ENCODE measurements at regions not wholly inside any gene's neighbourhood (a gene's known extent, or its start where the extent isn't known, plus 50 kb on each side); places are given as distances from the start of the nearest gene placed in this dataset.

DNA sequence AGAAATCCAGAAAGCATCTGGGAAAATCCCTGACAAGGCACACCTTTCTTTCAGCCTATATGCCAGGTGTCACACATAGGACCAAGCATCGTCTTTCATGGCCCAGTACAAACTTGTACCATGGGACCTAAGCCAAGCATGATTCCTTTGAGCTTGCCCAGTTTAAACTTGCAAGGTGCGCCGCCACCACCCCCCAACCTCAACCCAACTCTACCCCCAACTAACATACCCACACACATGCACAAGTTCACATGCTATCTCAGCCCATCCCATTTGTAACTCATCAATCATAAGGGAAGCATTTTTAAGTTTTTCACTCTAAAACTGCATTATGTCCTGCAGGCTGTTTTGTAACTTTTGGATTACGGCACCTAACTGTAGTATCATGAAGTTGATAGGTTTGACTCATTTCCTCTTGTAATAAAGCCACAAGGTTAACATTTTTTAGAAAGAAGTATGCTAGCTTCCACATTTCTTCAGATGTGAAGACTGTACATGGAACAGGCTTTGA, 145.9 kb upstream of the FST start:
- Histone ChIP-seq H3K4me1 (ENCODE audit: control insufficient read depth in 1 of 2, insufficient read depth in 2 of 2, low read length in 2 of 2) (no peaks in the 10 kb centered on the region), H3K79me2 (ENCODE audit: control insufficient read depth, insufficient read depth, low read length, poor library complexity) (no peaks in the 10 kb centered on the region), H3K4me3 (ENCODE audit: low read depth, low read length) (no peak overlapping the region), H4K12ac (ENCODE audit: low read depth, low read length) (no peak overlapping the region), H3K27ac (ENCODE audit: low read depth, low read length) (no peak overlapping the region), H2AK5ac (ENCODE audit: low read length) (no peak overlapping the region), H3K4me2 (ENCODE audit: low read length) (no peak overlapping the region), H3K18ac (ENCODE audit: low read length) (no peak overlapping the region), H4K8ac (ENCODE audit: low read depth, low read length) (no peak overlapping the region), H3K36me3 (ENCODE audit: control insufficient read depth in 1 of 2, insufficient read depth in 2 of 2, low read length in 2 of 2) (no peaks in the 10 kb centered on the region), H4K91ac (ENCODE audit: low read depth, low read length) (no peak overlapping the region), H3K27me3 (ENCODE audit: insufficient read depth, low read length) (no peaks in the 10 kb centered on the region), H2BK120ac (ENCODE audit: insufficient read depth, low read length, poor library complexity) (no peak overlapping the region), H2BK5ac (ENCODE audit: low read depth, low read length, poor library complexity) (no peak overlapping the region), H3K14ac (ENCODE audit: low read length) (no peak overlapping the region), H2BK12ac (ENCODE audit: low read length) (no peak overlapping the region), H2AFZ (ENCODE audit: insufficient read depth, low read length, poor library complexity) (no peak overlapping the region), H3K79me1 (ENCODE audit: low read length) (no peaks in the 10 kb centered on the region), H3K9ac (ENCODE audit: low read length) (no peak overlapping the region), H3K23ac (ENCODE audit: low read length) (no peak overlapping the region), H3K9me3 (ENCODE audit: insufficient read depth, low read depth, low read length) (peaks cover 1% of the 10 kb centered on the region), H3K4ac (ENCODE audit: low read depth, low read length) (no peak overlapping the region)
- WGBS (ENCODE audit: extremely low coverage, insufficient coverage, insufficient read length): no CpG with 5 or more reads among the region's 4 CpGs
- DNase-seq: no peak

DNA sequence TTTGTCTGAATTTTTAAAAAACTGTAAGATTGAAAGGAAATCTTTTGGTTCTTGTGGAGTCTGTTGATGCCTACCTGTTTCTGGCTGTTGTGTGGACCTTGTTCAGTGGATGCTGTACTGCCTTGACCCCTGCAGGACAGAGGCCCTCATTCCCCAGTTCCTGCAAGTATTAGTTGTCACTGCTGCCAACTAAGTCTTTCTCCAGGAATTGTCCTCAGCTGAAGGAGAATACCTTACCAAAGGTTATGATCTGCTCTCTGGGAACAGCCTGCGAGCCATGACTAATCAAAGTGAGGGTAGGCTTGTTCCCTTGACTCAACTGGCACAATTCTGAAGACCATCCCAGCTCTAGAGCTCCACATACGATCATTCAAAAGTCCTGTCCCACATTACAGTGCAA, 145.3 kb upstream of the FST start:
- Histone ChIP-seq H3K4me3 (ENCODE audit: low read depth, low read length) (no peak overlapping the region), H2AFZ (ENCODE audit: insufficient read depth, low read length, poor library complexity) (no peak overlapping the region), H3K27me3 (ENCODE audit: insufficient read depth, low read length) (no peaks in the 10 kb centered on the region), H4K12ac (ENCODE audit: low read depth, low read length) (no peak overlapping the region), H3K79me1 (ENCODE audit: low read length) (no peaks in the 10 kb centered on the region), H2BK12ac (ENCODE audit: low read length) (no peak overlapping the region), H3K4me1 (ENCODE audit: control insufficient read depth in 1 of 2, insufficient read depth in 2 of 2, low read length in 2 of 2) (no peaks in the 10 kb centered on the region), H3K4ac (ENCODE audit: low read depth, low read length) (no peak overlapping the region), H4K8ac (ENCODE audit: low read depth, low read length) (no peak overlapping the region), H3K4me2 (ENCODE audit: low read length) (no peak overlapping the region), H3K79me2 (ENCODE audit: control insufficient read depth, insufficient read depth, low read length, poor library complexity) (no peaks in the 10 kb centered on the region), H3K9ac (ENCODE audit: low read length) (no peak overlapping the region), H2AK5ac (ENCODE audit: low read length) (no peak overlapping the region), H3K18ac (ENCODE audit: low read length) (no peak overlapping the region), H2BK120ac (ENCODE audit: insufficient read depth, low read length, poor library complexity) (no peak overlapping the region), H3K23ac (ENCODE audit: low read length) (no peak overlapping the region), H4K91ac (ENCODE audit: low read depth, low read length) (no peak overlapping the region), H3K14ac (ENCODE audit: low read length) (no peak overlapping the region), H3K27ac (ENCODE audit: low read depth, low read length) (no peak overlapping the region), H3K9me3 (ENCODE audit: insufficient read depth, low read depth, low read length) (peaks cover 1% of the 10 kb centered on the region), H2BK5ac (ENCODE audit: low read depth, low read length, poor library complexity) (no peak overlapping the region), H3K36me3 (ENCODE audit: control insufficient read depth in 1 of 2, insufficient read depth in 2 of 2, low read length in 2 of 2) (no peaks in the 10 kb centered on the region)
- no peak for DNase-seq
- no CpG with 5 or more reads among the region's 2 CpGs for WGBS (ENCODE audit: extremely low coverage, insufficient coverage, insufficient read length)

GRCh38 chr5:53337827-53338226, 142.6 kb upstream of the FST start:
- Histone ChIP-seq H3K4ac (ENCODE audit: low read depth, low read length) (no peak overlapping the region), H2AK5ac (ENCODE audit: low read length) (no peak overlapping the region)
- no CpG with 5 or more reads among the region's 1 CpG for WGBS (ENCODE audit: extremely low coverage, insufficient coverage, insufficient read length)

DNA sequence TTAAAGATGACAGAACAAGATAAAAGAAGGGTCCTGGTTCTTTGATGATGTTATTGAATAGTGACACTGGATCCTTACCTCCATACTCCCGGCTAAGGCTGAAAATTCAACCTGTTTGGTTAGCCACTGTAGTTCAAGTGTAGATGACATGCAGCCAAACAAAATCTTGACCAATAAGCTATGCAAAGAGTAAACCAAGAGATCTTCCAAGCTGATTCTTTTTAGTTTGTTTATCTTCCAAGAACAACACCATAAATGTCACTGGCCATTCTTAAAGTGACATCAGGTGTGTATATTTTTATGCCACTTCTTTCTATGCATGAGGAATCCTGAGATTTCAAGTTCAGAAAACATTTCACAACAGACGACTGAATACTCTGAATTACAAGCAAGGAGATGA, 141.5 kb upstream of the FST start:
- peak in 1 of 2 donors; percentile 28 for DNase-seq
- Histone ChIP-seq H3K79me2 (ENCODE audit: control insufficient read depth, insufficient read depth, low read length, poor library complexity) (no peaks in the 10 kb centered on the region), H3K14ac (ENCODE audit: low read length) (no peak overlapping the region), H3K4me1 (ENCODE audit: control insufficient read depth in 1 of 2, insufficient read depth in 2 of 2, low read length in 2 of 2) (no peaks in the 10 kb centered on the region), H3K18ac (ENCODE audit: low read length) (no peak overlapping the region), H3K23ac (ENCODE audit: low read length) (no peak overlapping the region), H3K36me3 (ENCODE audit: control insufficient read depth in 1 of 2, insufficient read depth in 2 of 2, low read length in 2 of 2) (no peaks in the 10 kb centered on the region), H2AK5ac (ENCODE audit: low read length) (no peak overlapping the region), H3K4me3 (ENCODE audit: low read depth, low read length) (no peak overlapping the region), H2AFZ (ENCODE audit: insufficient read depth, low read length, poor library complexity) (no peak overlapping the region), H2BK120ac (ENCODE audit: insufficient read depth, low read length, poor library complexity) (no peak overlapping the region), H3K79me1 (ENCODE audit: low read length) (no peaks in the 10 kb centered on the region), H3K4ac (ENCODE audit: low read depth, low read length) (no peak overlapping the region), H3K27ac (ENCODE audit: low read depth, low read length) (no peak overlapping the region), H2BK12ac (ENCODE audit: low read length) (no peak overlapping the region), H2BK5ac (ENCODE audit: low read depth, low read length, poor library complexity) (no peak overlapping the region), H4K12ac (ENCODE audit: low read depth, low read length) (no peak overlapping the region), H3K9ac (ENCODE audit: low read length) (no peak overlapping the region), H4K91ac (ENCODE audit: low read depth, low read length) (no peak overlapping the region), H3K27me3 (ENCODE audit: insufficient read depth, low read length) (no peaks in the 10 kb centered on the region), H3K9me3 (ENCODE audit: insufficient read depth, low read depth, low read length) (peaks cover 1% of the 10 kb centered on the region), H3K4me2 (ENCODE audit: low read length) (no peak overlapping the region), H4K8ac (ENCODE audit: low read depth, low read length) (no peak overlapping the region)
- WGBS (ENCODE audit: extremely low coverage, insufficient coverage, insufficient read length): no CpG with 5 or more reads among the region's 2 CpGs

More at GRCh38 chr5:53337827-53338226, 142.6 kb upstream of the FST start:
- no peak overlapping the region for H3K4me3 ChIP-seq (ENCODE audit: low read depth, low read length)
- H2BK12ac ChIP-seq (ENCODE audit: low read length): no peak overlapping the region
- H3K27ac ChIP-seq (ENCODE audit: low read depth, low read length): no peak overlapping the region
- H3K23ac ChIP-seq (ENCODE audit: low read length): no peak overlapping the region
- no peaks in the 10 kb centered on the region for H3K79me1 ChIP-seq (ENCODE audit: low read length)
- no peak overlapping the region for H3K9ac ChIP-seq (ENCODE audit: low read length)
- H4K8ac ChIP-seq (ENCODE audit: low read depth, low read length): no peak overlapping the region
- H3K9me3 ChIP-seq (ENCODE audit: insufficient read depth, low read depth, low read length): peaks cover 1% of the 10 kb centered on the region
- H4K12ac ChIP-seq (ENCODE audit: low read depth, low read length): no peak overlapping the region
- H3K27me3 ChIP-seq (ENCODE audit: insufficient read depth, low read length): no peaks in the 10 kb centered on the region
- no peaks in the 10 kb centered on the region for H3K4me1 ChIP-seq (ENCODE audit: control insufficient read depth in 1 of 2, insufficient read depth in 2 of 2, low read length in 2 of 2)
- H3K79me2 ChIP-seq (ENCODE audit: control insufficient read depth, insufficient read depth, low read length, poor library complexity): no peaks in the 10 kb centered on the region
- no peak overlapping the region for H2AFZ ChIP-seq (ENCODE audit: insufficient read depth, low read length, poor library complexity)
- no peak overlapping the region for H3K18ac ChIP-seq (ENCODE audit: low read length)
- H3K14ac ChIP-seq (ENCODE audit: low read length): no peak overlapping the region
- no peak overlapping the region for H3K4me2 ChIP-seq (ENCODE audit: low read length)
- H2BK120ac ChIP-seq (ENCODE audit: insufficient read depth, low read length, poor library complexity): no peak overlapping the region
- no peak overlapping the region for H4K91ac ChIP-seq (ENCODE audit: low read depth, low read length)
- DNase-seq: no peak
- no peaks in the 10 kb centered on the region for H3K36me3 ChIP-seq (ENCODE audit: control insufficient read depth in 1 of 2, insufficient read depth in 2 of 2, low read length in 2 of 2)
- H2BK5ac ChIP-seq (ENCODE audit: low read depth, low read length, poor library complexity): no peak overlapping the region

All from trophoblast cell (in vitro differentiated cells and primary cell).